Left kidney (tissue), 1 donor: ENCODE measurements at regions not wholly inside any gene's neighbourhood (a gene's known extent, or its start where the extent isn't known, plus 50 kb on each side); places are given as distances from the start of the nearest gene placed in this dataset.
"Not testable (repeated sequence)": the region's sequence is repeated elsewhere in the genome, so short reads cannot be mapped to it uniquely, and the experiment has no call there.

Experiments used
- DNase-seq: peaks from one replicate; pipeline ENCODE4 v3.0.0-alpha.2; 2013

DNA sequence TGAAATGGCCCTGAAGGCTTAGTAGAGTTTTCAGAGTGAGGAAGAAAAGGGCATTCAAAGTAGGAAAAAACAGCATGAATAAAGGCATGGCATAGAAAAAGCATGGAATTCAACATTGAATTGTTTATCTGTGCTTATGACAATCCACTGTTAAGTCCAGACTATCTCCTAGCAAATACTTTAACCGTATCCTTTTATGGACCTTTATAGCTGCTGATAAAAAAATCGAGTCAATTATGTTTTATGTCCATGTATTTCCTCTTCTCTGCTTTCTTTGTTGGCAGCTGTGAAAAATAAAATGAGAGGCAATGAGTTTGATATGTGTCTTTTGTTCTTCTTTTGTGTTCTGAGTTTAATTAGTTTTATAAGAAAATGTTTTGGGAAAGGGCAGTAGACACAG, 70.4 kb downstream of the TDRD15 start:
- no peak for DNase-seq

DNA sequence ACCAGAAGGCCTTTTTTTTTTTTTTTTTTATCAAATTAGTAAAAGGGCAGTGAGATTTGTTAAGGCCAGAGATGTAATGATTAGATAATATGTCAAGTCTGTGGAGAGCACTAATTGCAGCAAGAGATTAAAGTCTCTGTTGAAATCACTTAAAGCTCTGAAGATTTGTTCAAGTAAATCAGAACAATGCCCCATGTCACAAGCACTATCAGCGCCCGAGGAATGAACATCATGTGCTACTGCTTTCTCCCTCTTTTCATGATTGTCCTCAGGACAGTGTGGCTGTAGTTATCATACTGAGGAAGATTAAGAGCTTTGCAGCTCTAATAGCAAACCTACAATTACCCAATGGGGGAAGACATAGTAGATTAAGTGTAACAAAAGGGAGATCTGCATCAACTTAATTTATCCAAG, 71.1 kb downstream of the TDRD15 start:
- no peak for DNase-seq

DNA sequence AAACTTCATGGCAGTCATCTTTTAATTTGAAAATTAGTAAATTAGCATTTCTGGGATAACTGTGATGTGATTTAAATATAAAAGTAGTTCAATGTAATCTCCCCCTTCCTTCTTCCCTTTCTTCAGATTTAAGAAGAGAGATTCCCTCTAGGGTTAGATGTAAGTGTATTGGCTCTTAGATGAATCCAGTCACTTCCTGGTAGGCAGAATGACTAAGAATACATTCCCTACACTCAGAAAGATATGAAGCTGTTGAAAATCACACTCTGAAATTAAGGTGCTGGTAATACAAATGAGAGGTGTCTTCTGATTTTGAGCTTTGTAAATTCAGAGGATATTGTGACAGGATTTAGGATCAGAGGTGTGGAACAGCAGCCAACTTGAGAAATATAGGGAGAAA, 71.6 kb downstream of the TDRD15 start:
- DNase-seq, result no peak

DNA sequence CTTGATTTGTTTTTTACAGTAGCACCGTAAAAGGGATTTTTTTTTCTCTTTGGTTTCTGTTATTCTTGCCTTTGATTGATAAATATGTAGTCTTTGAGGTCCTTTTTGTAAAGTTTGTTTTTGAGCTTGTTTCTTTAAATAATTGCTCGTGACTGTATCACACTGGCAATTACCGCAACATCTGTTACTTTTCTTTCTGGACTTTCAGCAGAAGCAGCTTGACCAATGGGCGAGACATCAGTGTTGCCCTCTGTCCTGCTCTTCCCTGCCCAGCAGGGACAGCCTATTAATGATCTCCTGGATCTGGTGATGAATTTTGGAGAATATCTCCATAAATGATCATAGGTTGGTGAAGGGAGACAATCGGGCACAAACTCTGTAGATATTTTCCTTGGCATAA, 74.9 kb downstream of the TDRD15 start:
- no peak for DNase-seq

DNA sequence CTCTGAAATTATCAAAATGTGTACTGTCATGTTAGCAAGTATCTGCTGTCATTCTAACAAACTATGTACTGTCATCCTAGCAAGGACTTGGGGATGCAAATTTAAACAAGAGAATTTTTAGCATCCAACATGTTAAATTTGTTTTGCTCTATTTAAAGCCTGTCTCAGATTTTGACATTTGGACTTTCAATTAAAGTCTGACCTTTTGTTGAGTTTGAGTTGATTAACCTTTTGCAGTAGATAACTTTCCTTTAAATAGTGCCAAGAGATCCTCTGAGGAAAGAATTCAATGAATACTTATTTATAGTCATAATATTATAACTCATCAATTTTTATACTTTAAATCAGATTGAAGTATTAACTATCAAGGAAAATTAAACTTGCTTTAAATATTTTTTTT, 80.2 kb downstream of the TDRD15 start:
- DNase-seq, result no peak

DNA sequence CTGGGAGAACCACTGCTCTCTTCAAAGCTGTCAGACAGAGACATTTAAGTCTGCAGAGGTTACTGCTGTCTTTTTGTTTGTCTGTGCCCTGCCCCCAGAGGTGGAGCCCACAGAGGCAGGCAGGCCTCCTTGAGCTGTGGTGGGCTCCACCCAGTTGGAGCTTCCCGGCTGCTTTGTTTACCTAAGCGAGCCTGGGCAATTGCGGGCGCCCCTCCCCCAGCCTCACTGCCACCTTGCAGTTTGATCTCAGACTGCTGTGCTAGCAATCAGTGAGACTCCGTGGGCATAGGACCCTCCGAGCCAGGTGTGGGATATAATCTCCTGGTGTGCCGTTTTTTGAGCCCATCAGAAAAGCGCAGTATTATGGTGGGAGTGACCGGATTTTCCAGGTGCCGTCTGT, 90.3 kb downstream of the TDRD15 start:
- DNase-seq, result not testable (repeated sequence)

DNA sequence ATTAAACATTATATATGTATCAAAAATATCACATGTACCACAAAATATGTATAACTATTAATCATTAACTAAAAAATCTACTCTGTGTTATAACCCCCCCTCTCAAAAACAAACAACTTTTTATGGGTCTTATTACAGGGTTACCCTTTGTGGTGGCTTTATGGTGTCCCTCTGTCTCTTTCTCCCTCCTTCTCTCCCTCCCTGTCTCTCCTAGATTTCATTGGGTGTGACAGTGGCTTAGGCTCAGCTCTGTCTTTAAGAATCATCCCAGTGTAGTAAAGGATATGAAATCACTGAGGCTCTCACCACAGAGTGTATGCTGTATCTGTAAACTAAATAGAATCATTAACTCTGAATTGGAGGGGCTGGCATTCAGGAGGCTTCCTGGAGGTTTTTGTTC, 93.7 kb downstream of the TDRD15 start:
- DNase-seq, result no peak

DNA sequence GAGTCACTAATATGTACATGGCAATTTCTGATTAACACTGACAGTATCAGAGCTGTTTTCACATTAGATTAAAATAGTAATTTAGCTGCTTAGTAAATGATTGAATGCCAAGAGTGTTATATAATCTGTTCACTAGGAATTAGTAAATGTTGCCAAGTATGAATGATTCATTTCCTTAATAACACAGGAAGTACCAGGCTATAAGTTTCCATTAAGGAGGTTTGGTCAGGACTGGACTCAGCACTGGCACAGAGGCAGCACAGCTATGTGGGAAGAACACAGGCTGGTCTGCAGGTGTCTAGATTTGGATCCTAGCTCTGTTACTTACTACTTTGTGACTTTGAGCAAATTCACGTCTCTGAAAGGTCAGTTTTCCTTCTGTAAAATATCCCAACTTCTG, 97.2 kb downstream of the TDRD15 start:
- no peak for DNase-seq

DNA sequence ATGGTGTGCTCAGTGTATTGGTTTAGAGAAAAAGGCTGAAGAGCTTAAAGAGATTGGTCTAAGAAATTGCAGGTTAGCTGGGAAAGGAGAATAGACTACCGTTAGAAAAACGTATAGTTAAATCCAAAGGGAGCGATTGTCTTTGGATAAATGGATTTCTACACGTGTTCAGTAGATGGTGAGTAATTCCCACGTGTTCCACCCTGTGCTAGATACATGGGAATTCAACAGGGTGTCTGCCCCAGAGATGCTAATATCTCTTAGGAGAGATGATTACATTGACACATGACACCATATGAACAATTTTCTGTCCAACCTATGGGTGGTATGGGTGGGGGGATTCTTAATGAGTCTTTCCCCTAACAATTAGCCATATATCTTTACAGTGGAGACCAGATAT, 99.8 kb downstream of the TDRD15 start:
- no peak for DNase-seq

DNA sequence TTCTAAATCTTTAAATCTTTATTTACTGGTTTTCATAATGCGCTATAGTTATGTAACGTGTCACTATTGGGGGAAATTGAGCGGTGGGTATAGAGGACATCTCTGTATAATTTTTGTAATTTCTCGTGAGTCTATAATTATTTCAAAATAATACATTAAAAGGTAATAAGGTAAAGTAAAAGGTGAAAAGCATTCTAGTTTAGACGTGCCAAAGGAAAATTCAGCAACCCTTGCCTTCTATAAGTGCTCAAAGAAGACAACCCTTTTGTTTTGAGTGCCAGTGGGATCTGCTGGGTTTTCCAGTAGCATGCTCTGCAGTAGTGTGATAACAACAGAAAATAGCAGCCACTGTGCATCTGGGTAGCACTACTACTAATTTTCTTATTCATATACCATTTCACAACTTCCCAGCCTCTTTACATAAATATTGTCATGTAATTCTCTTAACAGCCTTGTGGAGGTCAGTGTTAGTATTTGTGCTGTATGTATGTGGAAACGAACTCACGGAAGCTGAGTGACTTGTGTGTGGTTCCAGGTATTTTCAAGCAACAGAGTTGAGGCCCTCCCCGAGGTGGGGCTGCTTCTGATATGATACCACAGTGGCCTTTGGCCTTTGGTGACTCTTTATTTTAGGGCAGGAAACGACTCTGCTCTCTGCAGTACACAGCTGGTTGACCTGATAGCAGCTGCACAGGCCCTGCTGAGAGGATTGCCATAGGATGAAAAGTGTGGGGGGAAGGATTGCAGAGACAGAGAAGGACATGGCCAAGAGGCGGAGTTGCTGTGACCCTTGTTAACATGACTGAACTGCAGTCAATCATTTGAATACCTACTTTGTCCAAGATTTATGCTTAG, 104.5 kb downstream of the TDRD15 start:
- no peak for DNase-seq

DNA sequence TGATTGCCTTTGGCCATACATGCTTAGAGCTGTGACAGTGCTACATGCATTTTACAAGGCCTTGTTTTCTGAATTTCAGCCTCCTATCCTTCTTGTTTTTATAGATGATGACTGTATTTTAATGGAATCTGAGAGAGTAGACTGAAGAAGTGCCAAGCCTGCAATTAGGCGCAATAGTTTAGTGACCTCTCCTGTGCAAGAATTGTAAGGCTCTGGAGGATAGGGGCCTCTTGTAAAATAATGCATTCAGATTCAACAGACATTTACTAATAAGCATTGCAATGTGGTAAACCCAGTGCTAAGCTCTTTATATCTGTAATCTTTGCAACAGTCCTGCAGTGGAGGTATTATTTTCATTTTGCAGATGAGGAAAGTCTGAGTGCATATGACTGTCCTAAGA, 105.5 kb downstream of the TDRD15 start:
- no peak for DNase-seq

DNA sequence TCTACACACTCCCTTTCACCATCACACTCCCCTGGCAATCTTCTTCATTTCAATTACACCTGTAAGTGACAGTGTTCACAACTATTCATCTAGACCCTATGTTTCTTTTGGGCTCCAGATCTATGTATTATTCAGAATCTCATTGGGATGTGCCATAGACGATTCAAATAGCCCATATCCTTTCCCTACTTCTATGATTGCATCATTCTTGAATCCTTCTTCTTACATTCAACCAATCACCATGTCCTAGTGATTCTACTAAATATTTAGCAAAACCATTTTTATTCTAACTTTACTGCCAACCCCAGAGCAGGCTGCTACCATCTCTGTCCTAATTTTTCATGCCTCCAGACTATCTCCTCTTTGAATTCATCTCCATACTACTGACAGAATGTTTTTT, 106.4 kb downstream of the TDRD15 start:
- DNase-seq, result no peak

DNA sequence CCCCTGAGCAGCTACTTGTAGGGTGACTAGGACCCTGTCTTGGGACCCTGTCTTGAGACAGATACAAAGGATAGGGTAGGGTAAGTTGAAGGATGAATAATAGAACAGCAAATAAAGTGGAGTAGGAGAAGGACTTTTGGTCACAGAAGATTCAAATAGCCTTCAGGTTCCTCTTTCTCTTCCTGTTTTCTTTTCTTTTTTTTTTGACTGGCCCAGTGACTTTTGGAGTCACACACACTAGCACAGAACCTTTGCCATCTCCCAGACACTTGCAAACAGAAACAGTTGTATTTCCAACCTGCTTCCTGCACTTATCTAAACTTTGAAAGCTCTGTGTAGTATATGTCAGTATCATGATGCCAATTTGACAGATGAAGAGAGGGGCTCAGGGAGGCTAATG, 108.2 kb downstream of the TDRD15 start:
- no peak for DNase-seq

DNA sequence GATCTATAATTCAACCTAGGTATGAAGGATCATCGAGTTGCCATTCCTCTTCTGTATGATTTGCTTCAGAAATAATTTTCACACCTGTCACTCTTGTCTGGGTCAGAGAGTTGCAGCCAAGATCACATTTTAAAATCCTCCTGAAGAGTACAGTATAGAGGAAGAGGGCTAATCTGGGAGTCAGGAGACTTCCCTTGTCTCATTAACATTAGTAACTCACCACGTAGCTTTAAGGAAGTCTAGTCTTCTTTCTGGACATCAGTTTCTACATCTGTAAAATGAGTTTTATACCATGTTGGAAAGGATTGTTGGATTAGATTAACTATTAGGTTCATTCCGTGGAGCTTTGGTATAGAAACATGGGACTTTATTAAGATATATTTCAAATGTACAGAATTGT, 109.4 kb downstream of the TDRD15 start:
- DNase-seq, result no peak

DNA sequence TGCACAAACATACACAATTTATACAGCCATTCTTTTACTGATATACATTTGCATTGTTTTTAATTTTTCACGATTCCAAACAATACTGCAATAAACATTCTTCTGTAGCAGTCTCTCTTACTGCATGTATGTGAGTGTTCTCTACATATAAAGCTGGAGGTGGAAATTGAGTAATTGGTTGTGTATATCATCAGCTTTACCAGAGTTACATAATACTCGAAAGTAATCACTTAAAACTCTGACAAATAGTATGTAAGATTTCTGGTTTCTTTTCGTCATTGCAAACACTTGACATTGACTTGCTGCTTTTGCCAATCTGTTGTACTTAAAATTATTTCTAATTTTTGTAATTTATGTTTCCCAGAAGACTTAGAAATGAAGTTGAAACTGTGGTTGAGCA, 110.2 kb downstream of the TDRD15 start:
- DNase-seq, result no peak

DNA sequence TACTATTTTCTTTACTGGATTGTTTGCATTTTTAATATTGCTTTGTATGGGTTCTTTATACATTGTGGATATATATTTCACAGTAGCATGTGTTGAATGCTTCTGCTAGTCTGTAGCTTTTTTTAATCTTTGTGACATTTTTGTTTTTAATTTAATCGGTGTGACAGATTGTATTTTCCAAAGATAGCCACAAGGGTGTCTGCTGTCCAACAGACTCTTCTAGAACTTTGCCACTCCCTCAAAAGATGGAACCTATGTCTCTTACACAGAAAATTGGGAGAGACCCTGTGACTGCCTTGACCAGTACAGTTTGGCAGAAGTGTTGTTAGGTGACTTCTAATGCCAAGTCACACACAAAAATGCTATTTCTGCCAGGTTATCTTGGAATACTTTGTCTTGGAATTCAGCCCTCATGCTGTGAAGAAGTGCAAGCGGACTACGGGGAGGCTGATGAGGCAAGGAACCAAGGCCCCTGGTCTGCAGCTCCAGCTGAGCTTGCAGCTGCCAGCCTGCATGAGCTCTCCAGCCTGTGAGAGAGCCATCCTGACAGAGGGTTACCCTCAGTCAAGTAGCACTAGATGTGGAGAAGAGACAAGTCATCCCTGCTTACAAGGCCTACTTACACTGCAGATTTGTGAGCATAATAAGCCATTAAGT, 110.8 kb downstream of the TDRD15 start:
- DNase-seq, result no peak

DNA sequence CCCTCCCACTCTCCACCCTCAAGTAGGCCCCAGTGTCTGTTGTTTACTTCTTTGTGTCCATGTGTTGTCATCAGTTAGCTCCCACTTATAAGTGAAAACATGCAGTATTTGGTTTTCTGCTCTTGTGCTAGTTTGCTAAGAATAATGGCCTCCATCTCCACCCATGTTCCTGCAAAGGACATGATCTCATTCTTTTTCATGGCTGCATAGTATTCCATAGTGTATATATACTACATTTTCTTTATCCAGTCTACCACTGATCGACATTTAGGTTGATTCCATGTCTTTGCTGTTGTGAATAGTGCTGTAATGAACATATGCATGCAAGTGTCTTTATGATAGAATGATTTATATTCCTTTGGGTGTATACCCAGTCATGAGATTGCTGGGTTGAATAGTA, 116.0 kb downstream of the TDRD15 start:
- DNase-seq, result not testable (repeated sequence)

DNA sequence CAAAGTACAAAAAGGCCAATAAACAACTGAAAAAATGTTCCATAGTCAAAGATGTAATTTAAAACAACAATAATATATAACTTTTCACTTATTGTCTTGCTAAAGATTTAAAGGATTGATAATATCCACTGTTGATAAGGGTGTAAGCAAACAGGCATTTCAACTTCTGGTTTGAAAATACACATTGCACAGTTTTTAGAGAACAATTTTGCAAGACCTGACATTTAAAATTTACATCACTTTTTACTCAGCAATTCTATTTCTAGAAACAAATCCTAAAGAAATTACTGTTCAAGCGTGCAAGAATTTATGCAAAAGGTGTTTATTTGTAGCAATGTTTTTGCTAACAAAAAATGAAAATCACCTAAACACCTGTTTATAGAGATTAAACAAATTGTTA, 120.4 kb downstream of the TDRD15 start:
- DNase-seq, result no peak

DNA sequence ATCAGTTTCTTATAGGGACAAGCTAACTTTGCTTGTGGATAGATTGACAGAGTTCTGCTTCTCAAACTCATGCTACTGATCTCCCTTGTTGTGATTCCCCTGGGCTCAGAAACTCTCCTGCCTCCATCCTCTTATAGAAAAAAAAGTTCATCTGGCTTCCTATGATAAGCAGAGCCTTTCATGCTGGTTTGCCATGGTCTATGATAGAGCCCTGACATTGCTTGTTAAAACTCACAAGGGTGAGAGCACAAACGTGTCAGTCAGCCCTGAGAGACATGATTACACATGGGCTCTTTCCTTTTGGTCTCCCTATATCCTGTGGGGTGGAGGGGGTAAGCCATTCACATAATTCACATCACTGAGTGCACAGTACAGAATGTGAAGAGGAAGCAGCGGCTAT, 121.8 kb downstream of the TDRD15 start:
- no peak for DNase-seq

DNA sequence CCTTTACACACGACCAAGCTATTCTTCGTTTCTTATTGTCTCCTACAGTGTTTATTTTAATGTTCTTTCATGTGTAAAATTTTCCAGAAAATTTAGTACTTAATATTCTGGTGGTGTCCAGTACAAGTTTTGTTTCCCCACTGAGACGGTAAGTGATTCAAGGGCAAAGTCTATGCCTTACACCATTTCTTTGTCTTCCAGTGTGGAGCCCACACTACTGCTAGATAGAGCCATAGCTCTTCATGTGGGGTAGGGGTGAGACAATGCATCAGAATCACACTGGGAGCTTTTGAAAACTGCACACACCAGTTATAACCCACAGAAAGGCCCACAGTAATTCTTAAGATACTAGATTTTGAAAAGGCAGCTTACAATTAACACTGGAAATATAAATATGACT, 125.6 kb downstream of the TDRD15 start:
- no peak for DNase-seq

DNA sequence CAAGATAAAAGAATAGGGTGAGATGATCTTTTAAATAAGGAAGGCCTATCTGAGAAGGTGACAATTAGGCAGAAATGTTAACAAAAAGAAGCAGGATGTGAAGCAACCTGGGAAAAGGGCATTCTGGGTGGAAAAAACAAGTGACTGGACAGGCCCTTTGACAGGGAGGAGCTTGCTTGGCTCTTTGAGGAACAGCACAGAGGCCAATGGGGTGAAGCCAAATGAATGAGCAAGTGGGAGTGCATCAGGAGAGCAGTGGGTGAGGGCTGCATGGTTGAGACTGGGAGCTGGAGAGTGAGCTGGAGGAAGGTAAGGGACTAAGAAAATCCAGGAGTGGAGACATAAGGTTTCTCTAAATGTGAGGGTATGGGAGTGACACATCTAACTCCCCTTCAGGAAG, 126.9 kb downstream of the TDRD15 start:
- no peak for DNase-seq

DNA sequence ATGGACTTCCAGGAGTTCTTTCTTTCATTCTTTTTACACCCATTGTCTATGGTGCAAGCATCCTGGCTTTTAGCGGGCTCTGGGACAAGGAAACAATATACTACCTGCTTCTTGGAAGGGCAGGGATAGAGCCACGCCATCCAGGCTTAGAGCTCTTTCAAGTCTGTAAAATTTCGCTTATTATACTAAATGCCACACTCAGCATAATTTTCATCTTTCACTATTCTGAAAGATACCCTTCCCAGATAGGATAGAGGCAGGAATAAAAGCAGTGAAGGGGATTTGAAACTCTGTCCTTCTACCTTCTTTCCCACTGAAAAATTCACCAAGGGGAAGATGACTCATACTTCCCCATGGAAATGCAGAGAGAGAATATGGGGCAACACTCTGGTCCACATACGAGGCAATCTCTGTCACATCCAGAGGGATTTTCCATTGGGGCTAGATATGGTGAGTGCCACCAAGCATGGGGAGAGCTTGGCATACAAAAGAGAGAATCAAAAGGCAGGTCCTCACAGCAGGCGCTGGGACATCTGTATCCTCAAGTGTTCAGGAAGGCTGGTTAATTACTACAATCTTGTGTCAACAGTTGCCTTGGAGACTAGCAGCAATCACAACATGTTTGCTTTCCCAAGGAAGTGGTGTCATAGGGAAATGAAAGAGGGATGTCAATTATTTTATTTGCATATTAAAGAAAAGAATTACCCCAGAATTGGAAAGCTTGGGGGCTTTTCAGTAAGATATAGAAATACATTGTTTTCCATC, 127.6 kb downstream of the TDRD15 start:
- no peak for DNase-seq

DNA sequence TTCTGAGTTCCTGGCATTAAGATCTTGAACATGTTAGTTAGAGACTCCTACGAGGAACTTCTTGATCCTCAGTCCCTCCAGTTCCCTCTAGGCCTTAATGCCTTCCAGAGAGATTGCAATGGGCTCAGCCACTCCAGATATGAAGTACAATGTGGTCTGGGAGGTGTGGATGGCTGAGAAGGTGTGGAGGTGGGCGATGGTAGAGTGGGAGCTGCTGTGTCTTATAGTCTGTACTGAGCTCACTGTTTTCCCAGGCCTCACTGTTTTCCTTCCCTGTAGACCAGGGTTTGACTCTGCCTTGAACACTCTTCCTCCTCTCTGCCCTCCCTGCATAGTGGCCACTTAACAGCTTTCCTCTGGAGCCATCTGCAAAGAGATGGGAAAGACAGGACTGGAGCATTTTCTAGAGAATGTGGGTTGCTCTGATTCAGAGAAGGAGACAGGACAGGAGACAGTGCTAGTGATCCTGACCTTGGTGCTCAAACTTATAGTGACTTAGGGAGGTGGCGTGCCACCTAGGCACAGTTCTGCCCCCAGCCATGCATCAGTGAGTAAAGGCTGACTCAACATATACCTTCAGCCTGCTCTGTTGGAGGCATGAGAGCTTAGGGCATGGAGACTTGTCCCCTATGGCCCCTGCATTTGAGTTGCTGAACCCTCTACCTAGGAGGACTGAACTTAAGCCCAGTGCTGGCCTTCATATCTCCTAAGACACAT, 129.7 kb downstream of the TDRD15 start:
- DNase-seq, result no peak
